ENCODE measurements at regions not wholly inside any gene's neighbourhood (a gene's known extent, or its start where the extent isn't known, plus 50 kb on each side); places are given as distances from the start of the nearest gene placed in this dataset.

DNA sequence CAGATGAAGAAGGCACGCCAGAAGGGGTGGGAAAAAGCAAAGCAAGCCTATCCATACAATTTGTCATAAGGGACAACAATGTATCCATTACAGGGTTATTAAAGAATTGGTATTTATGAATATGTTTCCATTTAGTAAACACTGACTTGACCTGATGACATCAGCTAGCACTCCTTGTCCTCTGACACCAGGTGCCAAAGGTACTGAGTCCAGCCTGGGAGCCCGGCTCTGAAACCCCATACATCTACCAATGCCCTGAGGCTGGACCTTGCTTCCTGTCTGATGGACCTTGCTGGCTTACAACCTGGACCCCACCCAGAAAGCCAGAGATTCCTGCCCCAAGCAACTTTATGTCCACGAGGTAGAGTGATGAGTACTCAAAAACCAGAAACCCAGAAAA, 263.0 kb upstream of the ATP11B start:
- in situ Hi-C loops (cut with MboI; ENCODE audit: low sequenced_read_pairs), result no loop called here

DNA sequence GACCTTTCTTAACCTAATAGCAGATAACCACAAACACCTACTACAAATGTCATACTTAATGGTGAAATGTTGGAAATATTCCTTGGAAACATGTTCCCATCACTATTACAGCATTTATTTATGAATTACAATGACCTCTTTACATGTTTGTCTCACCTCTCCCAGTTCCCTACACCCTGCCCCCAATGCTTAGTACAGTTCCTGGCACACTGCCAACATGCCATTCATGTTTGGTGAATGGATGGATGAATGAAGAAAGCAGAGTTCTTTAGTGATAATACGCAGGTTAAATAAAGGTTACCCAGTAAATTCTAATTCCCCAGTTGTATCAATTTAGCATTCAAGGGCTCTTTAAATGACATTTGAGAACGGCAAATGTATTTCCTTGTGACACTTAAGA, 259.9 kb upstream of the ATP11B start:
- in situ Hi-C loops (cut with MboI; ENCODE audit: low sequenced_read_pairs), result no loop called here

DNA sequence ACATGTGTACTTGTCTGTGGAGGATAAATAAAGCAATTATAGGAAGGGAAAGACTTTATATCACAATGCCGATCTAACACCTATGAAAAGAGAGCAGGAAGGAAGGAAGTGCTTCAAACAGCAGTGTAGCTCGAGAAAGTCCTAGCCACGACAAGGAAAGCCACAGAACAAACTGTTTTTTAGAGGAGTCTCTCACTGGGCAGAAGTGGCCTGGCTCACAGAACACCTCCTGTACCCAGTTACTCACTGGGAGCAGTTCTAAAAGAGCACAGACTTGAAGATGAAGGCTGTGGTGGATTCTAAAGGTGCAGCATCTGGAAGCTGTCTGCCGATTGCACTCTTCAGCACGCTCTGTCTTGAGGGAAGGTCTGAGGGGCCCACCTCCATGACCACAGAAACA, 248.8 kb upstream of the ATP11B start:
- in situ Hi-C loops (cut with MboI; ENCODE audit: low sequenced_read_pairs), result no loop called here

DNA sequence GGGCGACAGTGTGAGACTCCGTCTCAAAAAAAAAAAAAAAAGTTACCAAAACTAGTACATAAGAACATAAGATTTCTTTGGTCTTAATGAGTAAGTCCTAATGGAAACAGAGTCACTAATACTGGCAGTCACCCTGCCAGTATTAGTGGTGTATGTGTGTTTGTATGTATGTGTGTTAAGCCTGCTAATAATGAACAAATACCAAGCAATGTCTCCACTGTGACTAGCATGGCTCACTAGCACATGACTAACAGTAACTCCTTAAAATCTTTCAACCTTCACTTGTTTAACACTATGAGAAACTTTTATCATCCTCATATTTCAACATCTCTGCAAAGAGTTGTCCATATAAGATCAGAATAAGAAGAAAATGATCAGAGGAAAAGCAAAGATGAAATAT, 231.0 kb upstream of the ATP11B start:
- in situ Hi-C loops (cut with MboI; ENCODE audit: low sequenced_read_pairs), result no loop called here

DNA sequence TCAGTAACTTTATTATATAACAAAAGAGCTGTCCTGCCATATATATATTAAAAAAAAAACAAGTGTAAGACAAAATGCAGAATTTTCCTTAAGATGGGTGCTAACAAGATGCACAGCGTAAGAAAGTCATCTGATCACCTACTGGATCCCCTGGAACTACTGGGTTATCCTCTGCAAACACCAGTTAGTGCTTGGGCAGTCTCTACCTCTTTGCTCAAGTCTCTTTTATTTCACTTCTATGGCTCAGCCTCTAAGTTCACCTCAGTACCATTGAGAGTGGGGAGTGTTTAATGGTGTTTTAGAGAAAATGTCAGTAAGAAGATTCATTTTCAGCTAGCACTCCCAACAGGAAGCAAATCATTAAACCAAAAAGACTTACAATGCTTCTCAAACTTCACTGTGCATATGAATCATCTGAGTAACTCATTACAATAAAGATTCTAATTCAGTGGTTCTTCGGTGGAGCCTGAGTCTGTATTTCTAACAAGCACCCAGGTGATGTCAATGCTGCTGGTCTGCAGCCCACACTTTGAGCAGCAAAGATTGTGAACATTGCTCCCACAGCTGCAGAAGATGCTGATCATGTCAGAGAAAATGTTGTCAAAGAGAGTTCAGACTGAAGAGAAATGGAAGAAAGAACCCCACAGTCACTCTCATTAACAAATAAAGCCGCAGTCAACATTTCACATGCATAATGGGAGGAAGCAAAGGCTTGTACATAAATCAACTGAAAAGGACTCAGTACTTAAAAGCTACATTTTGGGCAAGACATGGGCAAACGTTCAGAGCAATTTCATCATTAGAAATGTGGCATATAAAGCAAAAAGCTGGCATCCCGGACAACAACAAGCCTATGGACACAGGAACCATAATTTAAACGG, 227.1 kb upstream of the ATP11B start:
- in situ Hi-C loops (cut with MboI; ENCODE audit: low sequenced_read_pairs), result no loop called here

DNA sequence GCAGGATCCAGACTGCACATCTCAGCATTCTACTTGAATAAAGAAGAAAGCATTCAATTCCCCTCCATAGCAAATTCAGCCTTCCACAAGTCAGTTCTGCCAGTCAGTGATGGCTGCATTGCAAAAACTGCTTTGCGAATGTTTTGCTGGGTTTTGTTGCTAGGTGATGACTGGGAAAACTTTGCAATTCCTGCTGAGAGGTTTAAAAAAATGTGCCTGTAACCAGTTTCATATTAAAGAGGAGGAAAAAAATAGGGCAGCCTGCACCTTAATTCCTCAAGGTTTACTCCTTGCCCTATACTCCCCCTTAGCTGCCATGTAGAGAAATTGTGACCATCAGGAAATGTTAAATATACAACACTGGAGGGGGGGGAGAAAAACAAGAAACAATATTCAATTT, 225.6 kb upstream of the ATP11B start:
- in situ Hi-C loops (cut with MboI; ENCODE audit: low sequenced_read_pairs), result no loop called here

DNA sequence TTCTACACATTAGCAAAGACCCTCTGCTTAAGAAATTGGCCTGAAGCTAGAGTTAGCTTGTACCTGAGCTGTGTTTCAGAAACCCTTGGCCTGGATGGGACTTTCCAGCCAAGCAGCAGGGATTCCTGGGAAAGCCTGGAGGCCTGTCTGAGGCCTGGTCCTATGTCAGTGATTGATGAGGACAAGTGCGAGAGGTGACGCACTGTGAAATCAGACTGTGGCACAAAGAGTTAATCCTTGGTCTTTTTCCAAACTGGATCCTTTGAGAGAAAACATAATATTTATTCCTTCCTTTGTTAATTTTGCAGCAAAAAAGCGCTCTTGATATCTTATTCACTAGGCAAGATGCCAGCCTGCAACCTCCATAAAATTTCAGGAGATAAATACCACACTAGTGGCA, 225.0 kb upstream of the ATP11B start:
- in situ Hi-C loops (cut with MboI; ENCODE audit: low sequenced_read_pairs), result no loop called here

DNA sequence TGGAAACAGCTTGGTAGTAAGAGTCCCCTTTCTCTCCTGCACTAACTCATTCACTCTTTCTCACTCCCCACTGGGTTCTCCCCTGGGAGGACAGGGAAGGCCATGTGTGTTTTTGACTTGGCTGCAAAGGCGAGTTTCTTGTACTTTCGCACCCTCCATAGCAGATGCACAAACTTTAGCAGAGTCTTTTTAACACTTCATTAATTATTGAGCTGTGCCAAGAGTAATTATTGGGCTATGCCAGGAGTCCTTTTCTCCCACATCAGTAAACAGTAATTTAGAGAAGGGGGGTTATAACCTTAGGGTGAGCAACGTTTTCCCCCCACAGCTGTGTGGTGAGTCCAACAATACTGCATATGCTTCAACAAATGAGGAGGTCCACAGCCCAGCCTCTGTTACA, 224.4 kb upstream of the ATP11B start:
- in situ Hi-C loops (cut with MboI; ENCODE audit: low sequenced_read_pairs), result no loop called here

DNA sequence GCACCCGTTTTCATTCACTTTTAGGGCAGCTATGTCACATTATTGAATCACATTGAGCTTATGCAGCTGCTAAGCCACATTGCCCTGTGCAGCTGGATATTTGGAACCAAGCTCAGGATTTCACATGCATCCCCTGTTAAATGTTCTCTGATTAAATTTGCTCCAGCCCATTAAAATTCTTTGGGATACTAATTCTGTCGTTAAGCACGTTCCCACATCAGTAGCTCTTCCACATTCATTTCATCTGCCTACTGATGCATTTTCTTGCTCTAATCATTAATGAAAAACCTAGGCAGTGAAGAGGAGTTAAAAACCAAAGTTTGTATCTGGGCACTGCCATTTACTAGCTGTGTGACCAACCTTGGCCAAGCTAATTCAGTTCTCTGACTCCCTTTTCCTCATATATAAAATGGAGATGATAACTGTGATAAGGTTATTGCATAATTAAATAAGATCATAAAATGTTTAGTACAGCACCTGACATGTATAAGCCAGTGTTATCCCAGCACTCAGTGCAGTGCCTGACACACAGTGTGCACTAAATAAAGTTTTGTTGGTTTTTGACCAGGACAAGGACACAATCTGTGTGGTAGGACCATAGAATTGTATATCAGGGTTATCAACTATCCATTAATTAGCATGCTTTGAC, 222.2 kb upstream of the ATP11B start:
- in situ Hi-C loops (cut with MboI; ENCODE audit: low sequenced_read_pairs), result no loop called here

DNA sequence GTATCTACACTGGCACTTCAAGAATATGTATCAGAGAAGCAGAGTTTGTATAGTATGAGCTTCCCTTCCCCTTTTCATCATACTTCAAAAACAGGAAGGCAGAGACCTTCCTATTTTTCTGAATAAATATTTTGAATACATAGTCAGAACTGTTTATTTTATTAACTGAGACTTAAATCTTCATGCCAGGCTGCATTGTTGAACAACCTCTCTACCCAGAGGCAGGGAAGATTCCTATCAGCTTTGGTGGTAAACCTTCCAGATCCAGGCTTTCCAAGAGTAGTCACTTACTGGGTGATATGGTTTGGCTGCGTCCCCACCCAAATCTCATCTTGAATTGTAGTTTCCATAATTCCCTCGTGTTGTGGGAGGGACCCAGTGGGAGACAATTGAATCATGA, 217.4 kb upstream of the ATP11B start:
- in situ Hi-C loops (cut with MboI; ENCODE audit: low sequenced_read_pairs), result no loop called here

DNA sequence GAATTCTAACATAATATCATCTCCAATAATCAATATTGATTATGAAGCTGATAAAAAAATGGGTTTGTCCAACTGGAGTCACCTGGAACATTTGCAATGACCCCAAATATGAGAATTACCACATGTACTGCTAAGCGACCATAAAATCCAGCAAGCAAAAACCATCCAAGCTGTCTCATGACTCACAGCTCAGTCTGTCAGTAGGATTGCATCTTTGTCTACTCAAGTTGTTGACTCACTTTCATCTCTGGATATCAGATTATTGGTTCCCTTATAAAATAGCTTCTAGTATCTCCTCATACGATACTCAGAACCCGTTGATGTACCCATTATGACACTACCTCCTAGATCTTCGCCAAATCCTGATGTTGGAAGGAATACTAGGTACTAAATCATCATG, 209.8 kb upstream of the ATP11B start:
- in situ Hi-C loops (cut with MboI; ENCODE audit: low sequenced_read_pairs), result no loop called here

DNA sequence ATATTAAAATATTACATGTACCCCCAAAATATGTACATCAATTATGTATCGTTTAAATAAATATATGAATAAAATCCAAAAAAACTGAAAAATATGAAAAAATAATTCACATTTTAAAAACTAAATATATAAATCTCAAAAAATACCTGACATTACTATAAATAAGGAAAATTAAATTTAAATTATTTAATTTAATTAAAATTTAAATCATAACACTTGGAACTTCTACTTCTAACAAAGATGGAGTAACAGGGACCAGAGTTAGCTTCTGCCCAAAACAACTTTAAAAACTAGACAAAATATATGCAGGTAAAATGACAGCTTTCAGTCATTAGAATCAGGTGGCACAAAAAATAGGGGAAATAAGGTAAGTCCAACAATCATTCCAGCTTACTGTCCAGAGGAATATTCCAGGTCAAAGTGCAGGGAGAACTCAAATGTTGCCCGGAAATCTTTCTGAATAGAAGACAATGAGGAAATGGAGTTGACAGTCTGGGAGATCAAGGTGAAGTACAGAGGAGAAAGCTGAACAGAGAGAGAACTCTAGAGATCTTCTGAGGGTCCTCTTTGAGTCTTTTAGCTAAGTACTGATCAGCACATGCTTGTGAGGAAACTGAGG, 207.7 kb upstream of the ATP11B start:
- in situ Hi-C loops (cut with MboI; ENCODE audit: low sequenced_read_pairs), result no loop called here

DNA sequence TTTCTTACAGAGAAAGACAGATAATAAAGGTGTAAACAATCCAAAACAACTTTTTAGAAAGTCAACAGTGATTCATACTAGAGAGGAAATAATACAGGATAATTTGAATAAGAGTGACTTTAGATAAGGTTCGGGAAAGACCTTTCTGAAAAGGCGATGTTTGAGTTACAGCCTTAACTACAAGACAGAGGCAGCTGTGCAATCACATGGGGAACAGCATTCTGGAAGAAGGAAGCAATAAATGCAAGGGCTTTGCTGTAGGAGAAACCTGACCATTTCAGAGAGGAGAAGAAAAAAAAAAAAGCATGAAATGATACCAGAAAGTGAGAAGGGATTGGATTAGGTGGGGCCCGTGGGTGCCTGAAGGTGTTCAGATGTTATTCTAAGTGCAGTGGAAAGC, 200.6 kb upstream of the ATP11B start:
- in situ Hi-C loops (cut with MboI; ENCODE audit: low sequenced_read_pairs), result no loop called here

DNA sequence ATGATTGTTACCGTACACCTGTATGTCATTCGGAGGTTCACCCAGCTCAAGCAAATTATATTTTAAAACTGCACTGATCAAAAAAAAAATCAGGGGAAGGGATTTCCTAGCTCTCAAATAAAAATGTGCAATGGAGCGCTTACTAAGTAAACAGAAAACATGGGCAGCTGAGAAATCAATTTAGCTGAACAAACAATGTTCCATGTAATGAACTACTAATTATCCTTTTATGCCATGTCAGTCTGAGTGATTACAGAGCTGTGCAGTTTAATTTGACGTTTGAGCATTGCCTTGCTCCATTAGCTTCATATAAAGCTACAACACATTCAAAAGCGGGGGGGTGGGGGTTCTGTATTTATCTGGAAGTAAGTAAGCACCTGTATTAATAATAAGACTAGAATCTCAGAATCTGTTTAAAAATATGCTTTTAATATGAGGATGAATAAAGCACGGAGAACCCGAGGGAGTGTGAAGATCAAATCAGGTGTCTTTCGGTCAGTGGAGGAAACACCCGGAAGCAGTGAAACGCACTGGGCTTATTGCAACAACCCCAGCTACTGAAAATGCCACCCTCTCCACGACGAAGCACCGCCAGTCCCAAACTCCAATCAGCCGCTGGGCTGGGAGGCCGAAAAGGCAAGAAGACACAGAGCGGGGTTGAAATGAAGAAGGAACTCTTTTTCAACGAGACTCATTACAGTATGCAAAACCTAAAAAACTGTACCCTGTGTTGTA, 196.5 kb upstream of the ATP11B start:
- in situ Hi-C loops (cut with MboI; ENCODE audit: low sequenced_read_pairs), result no loop called here

DNA sequence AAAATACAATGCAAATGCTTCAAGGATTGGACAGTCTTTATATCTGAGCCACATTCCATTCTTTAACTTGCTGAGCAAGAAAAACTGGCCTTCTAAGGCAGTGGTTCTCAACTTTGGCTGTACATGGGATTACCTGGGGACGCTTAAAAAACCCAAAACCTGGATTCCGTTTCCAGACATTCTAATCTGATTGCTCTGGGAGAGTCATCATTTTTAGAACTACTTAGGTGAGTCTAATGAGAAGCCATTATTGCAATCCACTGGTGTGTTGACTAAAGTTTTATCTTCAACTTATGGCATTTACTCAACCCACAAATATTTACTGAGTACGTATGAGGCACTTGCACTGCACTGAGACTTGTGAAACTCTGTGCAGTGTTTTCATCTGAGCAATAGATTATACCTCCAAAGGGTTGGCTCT, 195.7 kb upstream of the ATP11B start:
- in situ Hi-C loops (cut with MboI; ENCODE audit: low sequenced_read_pairs), result no loop called here

DNA sequence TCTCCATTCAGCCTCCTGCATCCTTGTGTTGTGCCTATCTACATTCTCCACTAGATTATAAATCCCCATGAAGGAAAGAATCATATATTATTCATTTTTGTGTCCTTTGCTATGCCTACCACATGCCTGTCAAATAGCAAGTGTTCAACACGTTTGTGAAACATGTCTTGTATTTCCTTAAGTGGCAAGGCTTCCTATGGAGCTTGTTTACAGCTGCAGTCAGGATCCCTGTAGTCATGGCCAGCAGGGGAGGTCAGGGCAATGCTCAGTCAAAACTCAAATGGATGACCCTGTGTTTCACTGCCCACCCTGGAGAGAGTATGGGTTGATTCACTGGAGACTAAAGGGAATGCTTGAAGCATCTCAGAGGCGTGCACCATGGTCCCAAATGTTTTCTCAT, 191.7 kb upstream of the ATP11B start:
- in situ Hi-C loops (cut with MboI; ENCODE audit: low sequenced_read_pairs), result no loop called here

DNA sequence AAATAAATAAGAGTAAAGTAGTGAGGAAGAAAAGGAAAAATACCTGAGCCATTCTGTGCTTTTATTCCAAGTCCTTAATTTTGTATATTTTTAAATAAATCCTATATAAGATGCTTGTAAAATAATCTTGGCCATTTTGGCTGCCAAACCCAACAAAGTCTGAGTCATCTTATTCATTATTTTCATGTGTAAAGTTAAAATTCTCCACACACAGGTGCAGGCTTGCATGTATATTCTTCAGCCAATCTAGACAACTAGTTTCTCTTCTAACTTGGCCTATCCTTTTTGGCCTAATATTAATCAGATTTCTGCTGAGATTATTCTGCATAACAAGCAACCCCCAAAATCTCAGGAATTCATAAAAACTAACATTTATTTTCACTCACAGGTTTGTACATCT, 189.8 kb upstream of the ATP11B start:
- in situ Hi-C loops (cut with MboI; ENCODE audit: low sequenced_read_pairs), result no loop called here

DNA sequence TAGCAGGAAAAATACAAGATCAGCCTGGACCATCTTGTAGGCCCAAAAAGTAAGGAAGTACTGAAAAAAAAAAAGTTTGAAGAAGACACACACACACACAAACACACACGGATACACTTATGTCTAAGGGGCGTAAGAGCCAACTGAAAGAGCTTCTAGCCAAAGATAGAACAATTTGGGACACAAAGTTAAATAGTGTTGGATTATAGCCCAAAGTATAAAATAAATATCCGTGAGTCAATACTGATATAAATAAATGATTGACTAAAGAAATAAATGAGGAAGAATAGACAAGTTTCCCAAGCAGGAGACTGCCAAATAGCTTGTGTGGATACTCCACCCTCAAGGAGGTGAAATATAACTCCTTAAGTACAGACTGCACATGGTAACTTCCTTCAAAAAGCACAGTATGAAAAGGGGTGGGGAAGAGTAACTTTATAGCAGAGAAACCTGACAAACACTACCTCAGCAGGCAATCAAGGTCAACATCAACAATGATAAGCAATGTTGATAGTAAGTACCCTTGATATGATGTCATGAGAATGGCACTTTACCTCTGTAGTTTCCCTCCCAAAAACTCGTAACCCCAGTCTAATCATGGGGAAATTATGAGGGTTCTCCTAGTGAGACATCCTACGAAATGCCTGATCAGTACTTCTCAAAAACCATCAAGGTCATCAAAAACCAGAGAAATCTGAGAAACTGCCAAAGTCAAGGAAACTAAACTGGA, 187.3 kb upstream of the ATP11B start:
- in situ Hi-C loops (cut with MboI; ENCODE audit: low sequenced_read_pairs), result no loop called here

DNA sequence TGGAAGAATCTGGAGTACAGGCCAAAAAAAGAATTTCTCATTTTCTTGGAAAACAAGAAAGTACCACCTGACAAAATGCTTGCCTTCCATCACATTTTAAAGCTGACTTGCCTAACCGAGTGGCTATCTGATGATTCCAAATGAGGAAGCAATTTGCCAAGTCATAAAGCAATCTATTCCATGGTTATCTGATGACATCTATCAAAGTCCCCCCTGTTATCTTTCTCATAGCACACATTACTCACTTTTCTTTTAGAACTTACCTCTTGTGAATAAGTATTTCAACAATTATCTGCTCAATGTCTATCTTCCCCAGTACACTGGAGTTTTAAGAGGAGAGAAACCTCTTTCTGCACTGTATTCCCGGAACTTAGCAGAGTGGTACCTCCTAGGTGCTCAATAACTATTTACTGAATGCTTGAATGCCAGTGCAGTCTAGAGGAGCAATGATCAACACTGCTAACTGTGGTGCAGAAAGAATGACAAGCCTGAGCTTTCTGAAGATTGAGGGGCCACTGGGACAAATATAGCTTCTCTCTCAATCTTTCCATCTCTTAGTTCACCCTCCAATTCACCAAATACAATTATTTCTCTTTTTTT, 186.3 kb upstream of the ATP11B start:
- in situ Hi-C loops (cut with MboI; ENCODE audit: low sequenced_read_pairs), result no loop called here

DNA sequence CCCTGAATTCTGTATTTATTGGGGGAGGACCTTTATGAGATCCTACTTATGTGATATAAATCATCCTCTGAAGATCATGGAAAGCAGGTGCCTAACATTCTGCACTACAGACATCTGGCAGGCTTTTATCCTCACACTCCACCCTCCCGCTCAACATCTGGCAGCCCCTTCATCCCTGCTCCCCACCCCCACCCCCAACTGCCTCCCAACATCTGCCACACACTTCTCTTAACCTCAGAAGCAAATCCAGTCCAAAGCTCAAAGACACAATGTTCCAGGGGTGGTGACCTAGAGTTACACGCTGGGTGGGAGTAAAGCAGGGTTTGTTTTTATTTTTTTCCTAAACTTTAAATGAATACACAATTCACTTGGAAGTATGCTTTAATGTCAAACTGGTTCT, 184.5 kb upstream of the ATP11B start:
- in situ Hi-C loops (cut with MboI; ENCODE audit: low sequenced_read_pairs), result no loop called here
